Rectal smooth muscle tissue (tissue), 1 donor: ENCODE measurements at regions not wholly inside any gene's neighbourhood (a gene's known extent, or its start where the extent isn't known, plus 50 kb on each side); places are given as distances from the start of the nearest gene placed in this dataset.

Experiments
- H3K27ac ChIP-seq: one replicate; pipeline ENCODE4 v1.7.0; 2013; ENCODE audit warnings: low read depth, low read length, inconsistent platforms
- H3K27me3 ChIP-seq: one replicate; pipeline ENCODE4 v1.7.0; 2013; ENCODE audit warnings: low read length; ENCODE audit not compliant: control insufficient read depth, insufficient read depth
- H3K36me3 ChIP-seq: one replicate; pipeline ENCODE4 v1.7.0; 2013; ENCODE audit warnings: low read length; ENCODE audit not compliant: control insufficient read depth, insufficient read depth
- H3K4me1 ChIP-seq: one replicate; pipeline ENCODE4 v1.7.0; 2013; ENCODE audit warnings: low read length; ENCODE audit not compliant: control insufficient read depth, insufficient read depth
- H3K4me3 ChIP-seq: one replicate; pipeline ENCODE4 v1.7.0; 2013; ENCODE audit warnings: low read length
- H3K9ac ChIP-seq: one replicate; pipeline ENCODE4 v1.7.0; 2013; ENCODE audit warnings: low read length

DNA sequence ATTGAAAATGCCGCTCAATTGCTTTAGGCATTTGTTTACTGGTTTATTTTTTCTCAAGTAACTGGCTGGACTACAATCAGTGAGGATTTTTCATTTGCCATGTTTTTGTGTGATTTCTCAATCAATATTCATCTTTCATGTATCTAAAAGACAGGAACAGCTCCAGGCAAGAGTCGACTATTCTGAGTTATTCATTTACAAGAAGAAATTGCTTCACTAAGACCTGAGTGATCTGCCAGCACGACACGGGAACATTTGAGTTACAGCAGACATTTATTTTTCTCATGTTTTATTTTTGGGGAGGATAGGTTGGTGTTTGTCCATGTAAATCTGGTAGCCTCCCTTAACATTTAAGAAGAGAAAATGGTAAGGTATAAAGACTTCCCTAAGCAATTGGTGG, 124.1 kb downstream of the CBLN4 start:
- Histone ChIP-seq H3K4me3 (no peak overlapping the region), H3K9ac (no peak overlapping the region), H3K36me3 (no peaks in the 10 kb centered on the region), H3K4me1 (no peaks in the 10 kb centered on the region), H3K27ac (no peak overlapping the region), H3K27me3 (no peaks in the 10 kb centered on the region)

DNA sequence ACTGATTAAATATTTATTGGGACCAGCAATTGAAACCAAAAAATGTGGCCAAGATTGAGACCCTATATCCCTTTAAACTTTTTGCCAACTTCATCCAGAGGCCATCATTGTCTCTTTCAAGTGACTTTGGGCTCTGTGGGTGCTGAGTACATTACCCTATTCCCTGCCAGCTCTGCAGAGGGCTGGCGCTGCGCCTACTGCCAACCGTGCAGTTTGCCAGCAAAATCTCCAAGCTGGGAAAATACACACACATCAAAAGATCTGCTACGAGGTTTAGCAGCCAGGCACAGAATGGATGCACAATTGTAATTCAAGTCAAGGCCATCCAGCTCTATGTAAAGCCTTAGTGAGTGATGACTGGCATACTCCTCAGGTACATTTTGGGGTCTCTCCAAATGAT, 125.0 kb downstream of the CBLN4 start:
- no peak overlapping the region for H3K4me3 ChIP-seq
- H3K36me3 ChIP-seq = no peaks in the 10 kb centered on the region
- no peak overlapping the region for H3K9ac ChIP-seq
- no peaks in the 10 kb centered on the region for H3K27me3 ChIP-seq
- H3K4me1 ChIP-seq = no peaks in the 10 kb centered on the region
- no peak overlapping the region for H3K27ac ChIP-seq

DNA sequence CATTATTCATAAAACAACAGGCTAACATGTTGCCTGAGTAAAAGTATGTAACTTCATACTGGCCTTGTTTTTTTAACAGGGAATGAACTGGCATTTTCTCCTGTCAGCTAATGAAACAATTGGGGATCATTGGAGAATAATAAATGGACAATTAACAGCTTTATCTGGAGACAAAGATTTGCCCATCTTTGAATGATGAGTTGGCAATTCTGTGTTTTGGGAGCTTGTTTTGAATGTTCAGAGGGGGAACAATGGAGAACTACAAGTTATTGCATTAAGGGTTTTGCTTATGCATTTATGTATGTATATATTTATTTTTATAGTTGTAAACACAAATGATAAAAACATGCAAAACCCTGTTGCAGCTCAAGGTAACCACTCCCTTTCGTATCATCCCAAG, 150.3 kb downstream of the CBLN4 start:
- no peaks in the 10 kb centered on the region for H3K4me1 ChIP-seq
- H3K4me3 ChIP-seq = no peak overlapping the region
- H3K27me3 ChIP-seq = no peaks in the 10 kb centered on the region
- no peak overlapping the region for H3K9ac ChIP-seq
- H3K27ac ChIP-seq = no peak overlapping the region
- no peaks in the 10 kb centered on the region for H3K36me3 ChIP-seq

DNA sequence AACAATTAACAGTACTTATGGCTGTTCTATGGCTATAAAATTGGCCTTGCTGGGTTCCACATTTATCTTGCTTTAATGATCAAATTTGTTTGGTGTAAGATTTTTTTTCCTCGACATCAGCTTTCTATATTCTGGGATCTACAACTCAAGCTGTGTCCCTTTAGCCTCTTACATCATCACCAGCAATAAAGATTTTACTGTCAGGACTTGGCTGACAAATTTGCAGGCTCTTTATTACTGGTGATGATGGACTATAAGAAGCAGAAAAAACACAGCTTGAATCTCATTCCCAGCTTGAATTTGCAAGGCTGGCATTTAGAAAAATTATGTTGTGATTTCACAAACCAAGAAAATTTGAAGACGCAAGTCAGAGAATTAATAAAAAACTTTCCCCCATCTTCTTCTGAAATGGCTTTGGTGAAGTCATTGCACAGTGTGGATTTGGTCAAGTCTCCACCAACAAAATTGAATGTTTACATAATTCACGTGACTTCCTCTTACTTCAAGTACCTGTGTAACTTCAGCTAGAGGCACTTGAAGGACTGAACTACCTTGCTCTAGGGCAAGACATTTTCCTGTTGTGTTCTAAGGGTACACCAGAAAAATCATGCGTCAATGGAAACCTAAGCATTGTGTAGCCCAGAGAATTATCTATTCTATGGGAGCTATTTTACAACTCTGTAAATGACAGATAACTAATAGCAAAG, 175.0 kb downstream of the CBLN4 start:
- no peaks in the 10 kb centered on the region for H3K27me3 ChIP-seq
- H3K36me3 ChIP-seq = no peaks in the 10 kb centered on the region
- H3K4me3 ChIP-seq = no peak overlapping the region
- no peak overlapping the region for H3K27ac ChIP-seq
- H3K9ac ChIP-seq = no peak overlapping the region
- H3K4me1 ChIP-seq = no peaks in the 10 kb centered on the region

DNA sequence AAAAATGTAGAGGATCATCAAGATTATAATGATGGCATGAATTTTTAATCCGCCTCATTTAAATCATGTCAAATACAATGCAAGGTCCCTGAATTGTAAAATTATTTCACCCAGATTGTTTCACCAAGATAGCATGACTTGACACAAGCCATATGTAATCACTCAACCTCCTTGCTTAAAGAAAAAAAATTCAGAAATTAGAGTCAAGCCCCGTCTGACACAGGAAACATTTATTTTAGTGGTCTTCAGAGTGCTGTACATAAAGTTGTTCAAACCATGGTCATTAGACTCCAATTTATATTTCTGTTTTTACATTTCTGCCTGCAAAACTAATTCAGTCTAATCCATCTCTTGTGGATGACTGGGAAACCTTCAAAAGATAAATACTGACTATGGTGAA, 200.2 kb downstream of the CBLN4 start:
- Histone ChIP-seq H3K27ac (no peak overlapping the region), H3K4me3 (no peak overlapping the region), H3K9ac (no peak overlapping the region), H3K27me3 (no peaks in the 10 kb centered on the region), H3K36me3 (no peaks in the 10 kb centered on the region), H3K4me1 (no peaks in the 10 kb centered on the region)

DNA sequence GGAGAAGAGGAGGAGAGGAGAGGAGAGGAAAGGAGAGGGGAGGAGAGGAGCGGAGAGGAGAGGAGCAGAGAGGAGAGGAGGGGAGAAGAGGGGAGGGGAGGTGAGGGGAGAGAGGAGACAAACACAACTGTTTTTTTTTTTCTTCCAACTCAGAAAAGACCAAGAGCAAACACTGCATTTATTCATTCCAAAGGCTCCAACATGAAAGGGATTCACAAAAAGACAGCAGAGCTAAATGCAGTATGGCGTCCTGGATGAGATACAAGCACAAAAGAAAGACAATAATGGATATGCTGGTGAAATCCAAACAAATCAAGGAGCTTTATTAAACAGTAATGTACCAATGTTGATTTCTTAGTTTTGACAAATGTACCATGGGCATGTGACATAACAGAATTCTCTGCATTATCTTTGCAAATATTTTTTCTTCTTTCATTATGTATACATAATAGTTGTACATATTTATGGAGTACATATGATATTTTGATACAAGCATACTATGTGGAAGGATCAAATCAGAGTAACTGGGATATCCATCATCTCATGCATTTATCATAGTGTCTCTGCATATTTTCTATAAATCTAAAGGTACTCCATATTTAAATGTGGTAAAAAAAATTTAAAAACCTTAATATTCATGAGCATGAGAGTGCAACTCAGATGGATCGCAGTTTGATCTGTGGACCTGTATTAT, 204.6 kb downstream of the CBLN4 start:
- no peaks in the 10 kb centered on the region for H3K36me3 ChIP-seq
- H3K27ac ChIP-seq = no peak overlapping the region
- no peak overlapping the region for H3K4me3 ChIP-seq

DNA sequence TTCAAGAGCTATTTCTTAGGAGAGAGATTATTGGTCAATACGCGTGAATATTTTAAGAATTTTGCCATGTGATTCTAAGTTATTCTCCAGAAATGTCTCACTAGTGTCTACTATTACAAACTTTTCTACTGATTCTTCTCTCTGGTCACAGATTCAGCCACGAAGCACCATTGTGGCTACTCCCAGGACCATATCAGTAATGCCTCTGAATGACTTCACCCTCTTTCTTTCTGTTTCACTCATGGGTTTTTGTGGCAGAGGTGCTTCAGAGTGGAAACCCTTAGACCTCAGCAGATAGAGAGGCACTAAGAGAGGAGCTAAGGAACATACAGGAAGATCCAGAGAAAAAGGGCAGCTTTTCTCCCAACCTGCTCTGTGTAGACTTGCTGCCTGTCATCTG, 211.3 kb downstream of the CBLN4 start:
- no peak overlapping the region for H3K27ac ChIP-seq
- no peak overlapping the region for H3K4me3 ChIP-seq
- H3K36me3 ChIP-seq = no peaks in the 10 kb centered on the region
- no peaks in the 10 kb centered on the region for H3K27me3 ChIP-seq
- H3K4me1 ChIP-seq = no peaks in the 10 kb centered on the region
- no peak overlapping the region for H3K9ac ChIP-seq

More for the DNA sequence above, 204.6 kb downstream of the CBLN4 start:
- Histone ChIP-seq H3K4me1 (no peaks in the 10 kb centered on the region), H3K9ac (no peak overlapping the region), H3K27me3 (no peaks in the 10 kb centered on the region)

DNA sequence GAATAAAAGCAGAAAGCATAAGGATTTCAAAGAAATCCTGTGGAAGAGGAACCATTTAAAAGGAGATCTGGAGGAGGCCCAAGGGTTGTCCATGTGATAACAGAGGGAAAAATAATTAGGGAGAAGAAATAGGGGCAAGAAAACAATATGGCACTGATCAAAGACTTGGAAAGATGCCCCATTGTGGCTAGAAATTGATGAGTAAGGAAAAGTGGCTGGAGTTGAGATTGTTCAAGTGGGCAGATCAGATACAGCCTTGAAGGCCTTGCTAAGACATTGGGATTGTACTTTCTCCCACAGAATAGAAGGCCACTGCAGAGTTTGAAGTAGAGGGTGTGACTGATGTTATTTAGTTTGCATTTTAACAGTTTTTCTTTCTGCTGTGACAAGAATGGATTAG, 213.3 kb downstream of the CBLN4 start:
- H3K27me3 ChIP-seq = no peaks in the 10 kb centered on the region
- no peak overlapping the region for H3K4me3 ChIP-seq
- no peaks in the 10 kb centered on the region for H3K4me1 ChIP-seq
- H3K36me3 ChIP-seq = no peaks in the 10 kb centered on the region
- H3K9ac ChIP-seq = no peak overlapping the region
- no peak overlapping the region for H3K27ac ChIP-seq

DNA sequence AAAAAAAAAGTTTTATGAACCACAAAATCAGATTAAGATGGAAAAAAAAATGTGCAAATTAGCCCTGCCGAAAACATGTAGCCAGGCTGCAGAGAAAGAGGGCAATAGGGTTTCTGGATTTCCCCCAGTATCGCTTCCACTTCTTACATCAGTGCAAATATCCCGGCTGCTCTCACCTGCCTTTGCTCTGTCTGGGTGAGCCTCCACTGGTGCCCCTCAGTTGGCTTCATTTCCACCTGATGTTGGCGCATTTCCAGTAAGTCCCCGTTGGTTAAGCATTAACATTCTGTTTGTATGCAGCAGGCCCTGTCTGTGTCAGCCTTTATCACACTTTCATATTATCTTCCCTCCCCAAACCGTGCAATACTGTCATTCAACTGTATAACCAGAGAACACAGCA, 215.1 kb downstream of the CBLN4 start:
- Histone ChIP-seq H3K27me3 (no peaks in the 10 kb centered on the region), H3K27ac (no peak overlapping the region), H3K4me3 (no peak overlapping the region), H3K4me1 (no peaks in the 10 kb centered on the region), H3K36me3 (no peaks in the 10 kb centered on the region), H3K9ac (no peak overlapping the region)

DNA sequence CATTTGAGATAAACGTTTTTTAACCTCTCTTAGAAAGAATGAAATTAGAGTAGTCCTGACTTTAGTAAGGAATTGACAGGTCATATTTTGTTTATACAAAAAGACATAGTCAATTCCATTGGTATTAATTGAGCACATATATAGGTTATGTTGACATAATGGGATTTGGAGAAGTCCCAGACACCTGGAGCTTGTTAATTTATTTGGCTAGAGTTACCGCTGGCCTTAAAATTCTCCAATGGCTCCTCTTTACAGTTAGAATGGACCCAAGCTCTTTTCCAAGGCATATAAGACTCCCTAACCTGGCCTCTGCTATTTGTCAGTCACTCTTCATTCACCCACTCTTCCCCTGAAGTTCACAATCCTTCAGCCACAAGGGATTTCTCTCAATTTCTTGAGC, 221.3 kb downstream of the CBLN4 start:
- no peaks in the 10 kb centered on the region for H3K27me3 ChIP-seq
- H3K27ac ChIP-seq = no peak overlapping the region
- no peaks in the 10 kb centered on the region for H3K4me1 ChIP-seq

DNA sequence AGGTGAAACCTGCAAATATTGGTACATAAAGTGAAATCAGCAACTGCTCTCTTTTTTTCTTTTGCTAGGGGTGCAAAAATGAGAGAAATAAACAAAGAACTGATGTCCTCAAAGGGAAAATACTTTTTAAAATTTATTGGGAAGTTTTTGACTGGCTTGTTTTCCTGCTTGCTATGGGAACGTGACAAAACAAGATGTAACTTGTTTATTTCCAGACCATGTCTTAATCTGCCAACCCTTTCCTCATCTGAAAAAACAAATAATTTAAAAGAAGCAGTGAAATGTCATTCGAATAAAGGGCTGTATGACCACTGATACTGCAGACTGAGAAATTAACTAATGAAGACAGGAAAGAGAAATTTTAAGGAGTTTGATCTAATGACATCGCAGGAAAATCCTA, 221.9 kb downstream of the CBLN4 start:
- Histone ChIP-seq H3K36me3 (no peaks in the 10 kb centered on the region), H3K4me3 (no peak overlapping the region), H3K27me3 (no peaks in the 10 kb centered on the region), H3K9ac (no peak overlapping the region), H3K27ac (no peak overlapping the region), H3K4me1 (no peaks in the 10 kb centered on the region)

More for the DNA sequence above, 221.3 kb downstream of the CBLN4 start:
- no peak overlapping the region for H3K9ac ChIP-seq
- no peaks in the 10 kb centered on the region for H3K36me3 ChIP-seq
- no peak overlapping the region for H3K4me3 ChIP-seq

DNA sequence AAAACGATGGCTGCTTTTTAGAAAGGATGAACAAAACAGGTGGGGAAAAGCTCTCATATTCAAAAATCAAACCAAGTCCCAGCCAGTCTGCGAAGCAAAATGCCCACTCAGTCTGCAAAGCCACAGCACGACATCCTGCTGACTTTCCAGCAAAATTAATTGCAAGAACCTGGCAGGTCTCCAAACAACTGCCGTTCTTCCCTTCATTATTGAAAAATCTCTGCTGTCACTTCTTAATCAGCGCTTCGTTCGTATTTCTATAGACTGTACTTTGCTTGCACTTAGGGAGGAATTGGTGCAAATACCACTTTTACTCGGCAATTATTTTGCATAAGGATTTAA, 222.4 kb downstream of the CBLN4 start:
- Histone ChIP-seq H3K4me3 (no peak overlapping the region), H3K36me3 (no peaks in the 10 kb centered on the region), H3K27ac (no peak overlapping the region), H3K27me3 (no peaks in the 10 kb centered on the region), H3K4me1 (no peaks in the 10 kb centered on the region), H3K9ac (no peak overlapping the region)

DNA sequence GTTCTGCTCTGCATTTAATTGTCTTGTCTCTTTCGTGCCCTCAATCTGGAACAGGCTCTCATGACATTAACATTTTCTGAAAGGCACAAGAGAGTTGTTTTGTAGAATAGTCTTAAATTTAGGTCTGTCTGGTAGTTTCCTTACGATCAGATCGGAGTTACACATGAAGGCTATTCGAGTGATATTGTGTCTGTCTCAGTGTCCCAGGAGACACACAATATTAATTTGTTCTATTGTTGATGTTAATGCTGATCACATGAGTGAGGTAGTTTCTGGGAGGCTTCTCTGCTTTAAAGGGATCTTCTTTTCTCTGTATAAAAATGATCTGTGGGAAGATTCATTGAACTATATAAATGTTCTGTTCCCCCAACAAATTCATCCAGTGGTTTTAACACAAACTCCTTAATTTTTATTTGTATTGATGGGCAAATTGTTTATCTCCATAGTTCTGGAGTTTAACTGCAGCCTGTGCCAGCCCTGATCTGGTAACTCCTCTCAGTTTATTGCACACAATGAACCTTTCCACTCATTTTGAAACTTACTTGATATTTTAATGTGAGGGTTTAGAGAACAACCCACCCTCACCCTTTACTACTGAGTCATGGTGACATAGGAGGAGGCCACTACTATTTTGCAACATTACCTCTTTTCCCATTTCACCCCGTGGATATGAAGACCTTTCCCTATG, 223.0 kb downstream of the CBLN4 start:
- Histone ChIP-seq H3K27me3 (no peaks in the 10 kb centered on the region), H3K4me3 (no peak overlapping the region), H3K36me3 (no peaks in the 10 kb centered on the region), H3K9ac (no peak overlapping the region), H3K4me1 (no peaks in the 10 kb centered on the region), H3K27ac (no peak overlapping the region)
